NCI-H2029 (cell line): ENCODE measurements at regions not wholly inside any gene's neighbourhood (a gene's known extent, or its start where the extent isn't known, plus 50 kb on each side); places are given as distances from the start of the nearest gene placed in this dataset.
"Not testable (repeated sequence)": the region's sequence is repeated elsewhere in the genome, so short reads cannot be mapped to it uniquely, and the experiment has no call there.

Source experiments
- DNase-seq: peaks from one replicate; lab custom pipeline; 2025; lab: John Stamatoyannopoulos, UW

- no peak for DNase-seq
Measured at GRCh38 chrX:115968436-115969252, 201.9 kb upstream of the AGTR2 start.

DNA sequence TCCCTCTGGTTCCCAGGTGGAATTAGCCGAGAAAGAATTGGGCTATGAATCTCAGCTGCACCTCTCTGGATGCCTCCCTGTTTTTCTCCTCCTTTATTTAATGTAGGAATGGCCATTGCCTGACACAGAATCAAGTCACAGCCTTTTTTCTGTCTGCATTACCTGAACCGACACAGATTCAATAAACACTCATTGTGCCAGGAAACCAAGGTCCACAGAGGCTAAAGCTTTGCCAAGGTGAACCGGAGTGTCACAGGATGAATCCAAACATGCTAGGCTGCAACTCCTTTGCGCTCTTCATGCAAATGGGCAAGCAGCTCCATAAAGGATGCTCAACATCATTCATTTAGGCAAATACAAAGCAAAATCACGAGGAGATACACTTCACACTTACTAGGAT is 199.8 kb upstream of the AGTR2 start:
- no peak for DNase-seq

DNA sequence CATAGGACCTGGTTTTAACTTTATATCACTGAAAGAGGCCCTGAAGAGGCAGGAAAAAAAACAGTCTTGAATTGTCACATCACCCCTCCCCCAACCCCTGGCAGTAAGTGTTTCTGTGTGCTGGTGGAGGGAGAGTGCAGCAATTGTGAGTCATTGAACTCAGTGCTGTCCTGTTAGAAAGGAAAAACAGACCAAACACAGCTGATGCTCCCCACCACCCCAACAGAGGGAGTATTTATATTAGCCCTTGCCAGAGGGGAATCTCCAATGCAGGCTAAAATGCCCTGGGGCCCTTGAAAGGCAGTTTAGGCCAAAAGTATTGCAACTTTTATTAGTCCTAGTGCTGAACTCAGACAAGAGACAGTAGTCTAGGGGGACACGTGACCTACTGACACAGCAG is 197.8 kb upstream of the AGTR2 start:
- no peak for DNase-seq

DNA sequence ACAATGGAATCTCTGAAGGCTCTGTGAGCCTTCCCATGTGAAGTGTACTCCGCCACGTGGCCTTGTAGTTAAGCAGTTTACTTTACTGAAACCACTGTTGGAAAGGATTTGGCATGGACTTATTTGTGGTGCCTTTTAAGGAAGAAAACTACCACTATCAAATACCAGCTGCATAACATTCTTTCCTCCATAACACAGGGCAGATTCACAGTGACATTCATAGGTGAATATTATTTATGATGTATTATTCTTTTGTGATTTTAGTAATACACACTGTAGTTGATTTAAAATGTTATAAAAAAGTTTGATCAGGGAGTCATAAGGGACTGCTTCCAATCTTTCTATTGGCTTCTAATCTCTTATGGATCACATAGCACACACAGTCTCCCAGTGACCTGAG is 192.5 kb upstream of the AGTR2 start:
- DNase-seq: no peak

DNA sequence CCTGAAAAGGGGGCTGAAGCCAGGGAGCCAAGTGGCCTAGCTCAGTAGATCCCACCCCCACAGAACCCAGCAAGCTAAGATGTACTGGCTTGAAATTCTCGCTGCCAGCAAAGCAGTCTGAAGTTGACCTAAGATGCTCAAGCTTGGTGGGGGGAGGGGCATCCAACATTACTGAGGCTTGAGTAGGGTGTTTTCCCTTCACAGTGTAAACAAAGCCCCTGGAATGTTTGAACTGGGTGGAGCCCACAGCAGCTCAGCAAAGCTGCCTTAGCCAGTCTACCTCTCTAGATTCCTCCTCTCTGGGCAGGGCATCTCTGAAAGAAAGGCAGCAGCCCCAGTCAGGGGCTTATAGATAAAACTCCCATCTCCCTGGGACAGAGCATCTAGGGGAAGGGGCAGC is 187.4 kb upstream of the AGTR2 start:
- DNase-seq: not testable (repeated sequence)

DNA sequence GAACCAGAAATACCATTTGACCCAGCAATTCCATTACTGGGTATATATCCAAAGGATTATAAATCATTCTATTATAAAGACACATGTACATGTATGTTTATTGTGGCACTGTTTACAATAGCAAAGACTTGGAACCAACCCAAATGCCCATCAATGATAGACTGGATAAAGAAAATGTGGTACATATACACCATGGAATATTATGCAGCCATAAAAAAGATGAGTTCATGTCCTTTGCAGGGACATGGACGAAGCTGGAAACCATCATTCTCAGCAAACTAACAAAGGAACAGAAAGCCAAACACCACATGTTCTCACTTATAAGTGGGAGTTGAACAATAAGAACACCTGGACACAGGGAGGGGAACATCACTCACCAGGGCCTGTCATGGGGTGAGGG is 183.1 kb upstream of the AGTR2 start:
- not testable (repeated sequence) for DNase-seq

DNA sequence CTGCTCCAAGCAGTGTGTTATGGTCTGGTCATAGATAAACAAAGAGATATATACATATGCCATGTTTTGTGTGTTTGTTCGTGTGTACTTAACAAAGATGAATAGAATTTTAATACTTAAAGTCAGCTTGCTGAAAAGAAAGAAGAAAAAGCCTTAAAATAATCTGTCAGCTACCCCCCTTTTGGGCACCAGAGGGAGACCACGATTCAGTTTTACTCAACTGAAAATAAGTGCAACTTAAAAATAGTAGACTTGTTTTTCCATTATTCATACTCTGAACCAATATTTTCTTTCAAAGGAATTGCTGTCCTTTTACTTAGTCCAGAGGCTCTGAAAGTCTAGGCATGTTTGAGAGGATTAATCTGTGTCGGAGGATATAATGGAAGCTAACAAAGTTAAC is 181.7 kb upstream of the AGTR2 start:
- no peak for DNase-seq

- DNase-seq: no peak
Measured at GRCh38 chrX:115989686-115990085, 180.9 kb upstream of the AGTR2 start.

- DNase-seq: no peak
Measured at GRCh38 chrX:116009346-116009745, 161.2 kb upstream of the AGTR2 start.

- no peak for DNase-seq
Measured at GRCh38 chrX:116009861-116010710, 160.5 kb upstream of the AGTR2 start.

GRCh38 chrX:116010939-116011338 is 159.6 kb upstream of the AGTR2 start:
- no peak for DNase-seq

- no peak for DNase-seq
Measured at GRCh38 chrX:116031331-116031730, 139.2 kb upstream of the AGTR2 start.
